OCI-LY1 (cell line): ENCODE measurements at regions not wholly inside any gene's neighbourhood (a gene's known extent, or its start where the extent isn't known, plus 50 kb on each side); places are given as distances from the start of the nearest gene placed in this dataset.

Experiments used
- H2AFZ ChIP-seq: fragments of 200-600 bp; sonication (generic), shearing (Covaris generic); 2 replicates; pipeline ENCODE4 v1.6.0; 2014; ENCODE audit warnings: antibody characterized with exemption, mild to moderate bottlenecking, low read length
- H3F3A ChIP-seq: fragments of 200-600 bp; sonication (generic), shearing (Covaris generic); 2 replicates; pipeline ENCODE4 v1.6.0; 2014; ENCODE audit warnings: mild to moderate bottlenecking, antibody characterized with exemption, low read length, moderate library complexity; ENCODE audit not compliant: insufficient read depth
- H3K27ac ChIP-seq: fragments of 200-600 bp; sonication (generic); 2 replicates; pipeline ENCODE4 v1.5.1; 2014; ENCODE audit warnings: low read length, mixed run types, mild to moderate bottlenecking, low read depth; ENCODE audit not compliant: poor library complexity, severe bottlenecking
- H3K27me3 ChIP-seq: fragments of 200-600 bp; sonication (generic); 2 replicates; pipeline ENCODE4 v1.6.0; 2014; ENCODE audit warnings: antibody characterized with exemption, mild to moderate bottlenecking, low read length, moderate library complexity; ENCODE audit not compliant: insufficient read depth
- H3K36me3 ChIP-seq: fragments of 200-600 bp; sonication (generic); 2 replicates; pipeline ENCODE4 v1.6.1; 2014; ENCODE audit warnings: mild to moderate bottlenecking, antibody characterized with exemption, low read length, moderate library complexity, mixed read lengths; ENCODE audit not compliant: insufficient read depth
- H3K4me1 ChIP-seq: fragments of 200-600 bp; sonication (generic); 2 replicates; pipeline ENCODE4 v1.5.1; 2014; ENCODE audit warnings: mild to moderate bottlenecking, low read length, moderate library complexity; ENCODE audit not compliant: insufficient read depth, severe bottlenecking
- H3K4me2 ChIP-seq: fragments of 200-600 bp; sonication (generic), shearing (Covaris generic); 2 replicates; pipeline ENCODE4 v1.6.1; 2014; ENCODE audit warnings: low read length
- H3K4me3 ChIP-seq: fragments of 200-600 bp; sonication (generic); 2 replicates; pipeline ENCODE4 v1.5.1; 2014; ENCODE audit warnings: low read length, low read depth, mild to moderate bottlenecking, mixed read lengths; ENCODE audit not compliant: poor library complexity, severe bottlenecking
- H3K79me2 ChIP-seq: fragments of 200-600 bp; shearing (Covaris generic); 2 replicates; pipeline ENCODE4 v1.6.1; 2016; ENCODE audit warnings: mixed run types, low read length, mixed read lengths; ENCODE audit not compliant: insufficient read depth
- H3K9ac ChIP-seq: fragments of 200-600 bp; sonication (generic), shearing (Covaris generic); 2 replicates; pipeline ENCODE4 v1.6.1; 2014; ENCODE audit warnings: mild to moderate bottlenecking, low read length, mixed read lengths
- H3K9me2 ChIP-seq: fragments of 200-600 bp; sonication (generic), shearing (Covaris generic); 2 replicates; pipeline ENCODE4 v1.6.1; 2014; ENCODE audit warnings: low read depth, mild to moderate bottlenecking, low read length, mixed read lengths
- H3K9me3 ChIP-seq: fragments of 200-600 bp; shearing (Covaris generic); 2 replicates; pipeline ENCODE4 v1.6.1; 2014; ENCODE audit warnings: low read length, mixed read lengths
- H4K20me1 ChIP-seq: fragments of 200-600 bp; sonication (generic), shearing (Covaris generic); 2 replicates; pipeline ENCODE4 v1.6.0; 2016; ENCODE audit warnings: mild to moderate bottlenecking, low read length; ENCODE audit not compliant: insufficient read depth
- CTCF ChIP-seq: fragments of 200-600 bp; sonication (generic), shearing (Covaris generic); IDR thresholded peaks from 2 replicates; pipeline ENCODE4 v1.5.1; 2017; ENCODE audit warnings: mild to moderate bottlenecking, antibody characterized with exemption, low read length, moderate library complexity, mixed read lengths
- EZH2 ChIP-seq: fragments of 200-600 bp; sonication (generic), shearing (Covaris generic); IDR thresholded peaks from 2 replicates; pipeline ENCODE4 v1.8.0; 2017; ENCODE audit warnings: borderline replicate concordance, mixed run types, mild to moderate bottlenecking, antibody characterized with exemption, low read length, moderate library complexity, mixed read lengths

GRCh38 chr3:64878362-64878761, 190.6 kb upstream of the ADAMTS9 start:
- Histone ChIP-seq H3K9ac (no peak overlapping the region), H3K4me2 (no peak overlapping the region)
- TF ChIP-seq CTCF (no peak), EZH2 (no peak)

GRCh38 chr3:64873400-64873799, 185.6 kb upstream of the ADAMTS9 start:
- no peak overlapping the region for H3K9ac ChIP-seq
- H3F3A ChIP-seq = no peaks in the 10 kb centered on the region
- no peaks in the 10 kb centered on the region for H3K4me1 ChIP-seq
- no peak overlapping the region for H3K27ac ChIP-seq
- no peaks in the 10 kb centered on the region for H4K20me1 ChIP-seq
- H2AFZ ChIP-seq = no peak overlapping the region
- TF ChIP-seq EZH2 = no peak
- TF ChIP-seq CTCF = no peak
- no peaks in the 10 kb centered on the region for H3K79me2 ChIP-seq
- H3K27me3 ChIP-seq = no peaks in the 10 kb centered on the region
- H3K4me2 ChIP-seq = no peak overlapping the region
- no peaks in the 10 kb centered on the region for H3K9me3 ChIP-seq
- no peak overlapping the region for H3K4me3 ChIP-seq
- no peaks in the 10 kb centered on the region for H3K9me2 ChIP-seq
- H3K36me3 ChIP-seq = no peaks in the 10 kb centered on the region

More at GRCh38 chr3:64878362-64878761, 190.6 kb upstream of the ADAMTS9 start:
- Histone ChIP-seq H3K9me3 (no peaks in the 10 kb centered on the region), H3K4me1 (no peaks in the 10 kb centered on the region), H2AFZ (no peak overlapping the region), H3K27ac (no peak overlapping the region), H3K27me3 (no peaks in the 10 kb centered on the region), H3F3A (no peaks in the 10 kb centered on the region), H3K79me2 (no peaks in the 10 kb centered on the region), H3K36me3 (no peaks in the 10 kb centered on the region), H3K4me3 (no peak overlapping the region), H3K9me2 (no peaks in the 10 kb centered on the region), H4K20me1 (no peaks in the 10 kb centered on the region)

- Histone ChIP-seq H3K27me3 (no peaks in the 10 kb centered on the region), H3K79me2 (no peaks in the 10 kb centered on the region), H3K9me2 (no peaks in the 10 kb centered on the region), H3K36me3 (no peaks in the 10 kb centered on the region), H4K20me1 (no peaks in the 10 kb centered on the region), H3K27ac (no peak overlapping the region), H3K9ac (no peak overlapping the region), H3K4me3 (no peak overlapping the region), H3K9me3 (no peaks in the 10 kb centered on the region), H3K4me2 (no peak overlapping the region), H3F3A (no peaks in the 10 kb centered on the region), H2AFZ (no peak overlapping the region), H3K4me1 (no peaks in the 10 kb centered on the region)
- TF ChIP-seq EZH2 (no peak), CTCF (no peak)
Measured at GRCh38 chr3:64872345-64872744, 184.5 kb upstream of the ADAMTS9 start.
